Activated naive CD4-positive, alpha-beta T cell treated with anti-CD3 and anti-CD28 coated beads, Interleukin-2, amount 10 ng/mL, durations not matched to agents 7 days and 5 days (primary cell): ENCODE measurements at regions not wholly inside any gene's neighbourhood (a gene's known extent, or its start where the extent isn't known, plus 50 kb on each side); places are given as distances from the start of the nearest gene placed in this dataset.

Experiments
- CTCF ChIA-PET: fragments of 350-600 bp; sonication (Branson Sonifier 250); formaldehyde crosslinking; loops from one replicate; lab custom pipeline; 2021; ENCODE audit warnings: antibody characterized with exemption; lab: Charles Lee
- DNase-seq: peaks from one replicate; pipeline ENCODE4 v3.0.0-alpha.2; 2020
- H3K27ac Mint-ChIP-seq: one replicate; pipeline ENCODE4 v1.8.0; 2021; ENCODE audit warnings: mild to moderate bottlenecking, moderate library complexity, mixed read lengths
- H3K27me3 Mint-ChIP-seq: one replicate; pipeline ENCODE4 v1.8.0; 2021; ENCODE audit warnings: mild to moderate bottlenecking, mixed read lengths
- H3K36me3 Mint-ChIP-seq: one replicate; pipeline ENCODE4 v1.8.0; 2021; ENCODE audit warnings: mixed read lengths
- H3K4me1 Mint-ChIP-seq: one replicate; pipeline ENCODE4 v1.8.0; 2021; ENCODE audit warnings: mixed read lengths
- H3K4me3 Mint-ChIP-seq: one replicate; pipeline ENCODE4 v1.8.0; 2021; ENCODE audit warnings: mild to moderate bottlenecking, moderate library complexity, mixed read lengths
- H3K9me3 Mint-ChIP-seq: one replicate; pipeline ENCODE4 v1.8.0; 2021; ENCODE audit warnings: mixed read lengths

DNA sequence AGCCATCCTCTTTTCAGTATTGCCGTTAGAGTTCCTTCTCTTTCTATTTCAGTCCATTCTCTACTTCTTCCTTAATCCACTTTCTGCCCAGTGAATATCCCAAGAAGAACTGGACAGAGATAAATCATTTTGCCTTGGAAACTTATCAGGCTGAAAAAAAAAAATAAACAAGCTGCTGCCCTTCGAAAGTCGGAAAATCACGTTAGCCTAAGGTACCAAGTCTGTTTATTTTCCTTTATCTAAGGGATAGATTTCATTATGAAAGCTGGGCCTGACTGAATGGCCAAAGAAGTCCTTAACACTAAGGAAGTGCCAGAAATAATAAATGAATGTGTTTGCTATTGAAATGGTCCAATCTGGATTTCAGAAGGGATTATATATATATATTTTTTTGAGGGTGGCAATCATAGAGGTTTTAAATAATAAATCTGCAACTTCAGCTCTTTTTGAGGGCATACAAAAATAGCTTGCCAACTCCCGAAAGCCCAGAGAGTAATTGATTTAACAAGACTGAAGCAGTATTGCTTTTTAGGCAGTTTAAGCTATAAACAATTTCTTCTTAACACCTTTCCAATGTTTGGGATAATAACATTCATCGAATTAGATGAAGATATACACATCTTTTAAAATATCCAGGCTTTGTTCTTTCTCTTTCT is 127.0 kb upstream of the STMND1 start:
- Mint-ChIP-seq H3K27me3 (peaks cover 34% of the 10 kb centered on the region), H3K4me1 (no peaks in the 10 kb centered on the region), H3K36me3 (no peaks in the 10 kb centered on the region), H3K4me3 (no peak overlapping the region), H3K9me3 (no peaks in the 10 kb centered on the region), H3K27ac (no peak overlapping the region)
- CTCF ChIA-PET, result interaction anchor here (1.4 kb wide), 1 partner anchor 9 kb away, joined by 5 read pairs; no protein-coding TSS in a partner anchor
- no peak for DNase-seq

- H3K4me3 Mint-ChIP-seq, result no peak overlapping the region
- H3K27me3 Mint-ChIP-seq, result peaks cover 36% of the 10 kb centered on the region
- H3K9me3 Mint-ChIP-seq, result no peaks in the 10 kb centered on the region
- CTCF ChIA-PET, result interaction anchor here (1.4 kb wide), 1 partner anchor 9 kb away, joined by 5 read pairs; no protein-coding TSS in a partner anchor
- no peak for DNase-seq
- no peaks in the 10 kb centered on the region for H3K36me3 Mint-ChIP-seq
- H3K27ac Mint-ChIP-seq, result no peak overlapping the region
- H3K4me1 Mint-ChIP-seq, result no peaks in the 10 kb centered on the region
Observed at GRCh38 chr6:16974387-16974673, 127.5 kb upstream of the STMND1 start.

DNA sequence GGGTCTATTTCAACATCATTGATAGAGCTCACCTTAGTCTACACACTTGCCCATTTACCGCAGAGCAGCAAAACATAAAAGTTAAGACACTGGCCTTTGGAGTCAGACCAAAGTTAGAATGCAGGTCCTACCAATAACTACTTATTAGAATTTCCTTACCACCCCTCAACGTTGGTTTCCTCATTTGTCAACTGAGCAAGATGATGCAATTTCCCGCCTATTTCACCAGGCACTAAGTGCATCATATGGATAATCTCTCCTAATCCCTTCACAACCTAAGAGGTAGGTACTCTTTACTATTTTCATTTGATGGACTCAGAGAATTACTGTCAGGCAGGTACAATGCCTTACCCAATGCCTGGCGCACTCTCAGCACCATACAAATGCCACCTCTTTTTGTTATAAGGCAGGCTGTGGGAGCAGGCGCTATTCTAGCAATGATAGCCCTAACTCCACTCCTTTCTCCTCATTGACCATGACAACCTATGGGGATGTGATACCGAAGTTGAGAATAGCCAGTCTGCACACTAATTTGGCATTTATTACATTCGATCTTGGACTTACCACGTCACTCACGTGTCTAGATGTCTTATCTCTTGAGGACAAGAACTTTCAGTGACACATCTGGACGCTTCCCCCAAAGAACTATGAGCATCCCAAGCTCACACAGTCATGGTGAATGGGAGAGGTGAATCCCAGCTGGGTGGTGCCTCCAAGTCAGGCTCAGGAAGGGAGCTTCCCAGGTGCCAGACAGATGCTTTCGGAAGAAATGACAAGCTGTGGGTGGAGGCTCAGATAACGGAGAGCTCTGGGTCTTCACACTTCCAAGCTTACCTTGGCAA is 128.1 kb upstream of the STMND1 start:
- CTCF ChIA-PET, result interaction anchor here (1.2 to 1.4 kb wide), 2 partner anchors 8 to 11 kb away, joined by 5 read pairs; no protein-coding TSS in a partner anchor
- Mint-ChIP-seq H3K9me3 (no peaks in the 10 kb centered on the region), H3K27me3 (peaks cover 34% of the 10 kb centered on the region), H3K27ac (no peak overlapping the region), H3K4me1 (no peaks in the 10 kb centered on the region), H3K4me3 (no peak overlapping the region), H3K36me3 (no peaks in the 10 kb centered on the region)
- DNase-seq, result no peak

DNA sequence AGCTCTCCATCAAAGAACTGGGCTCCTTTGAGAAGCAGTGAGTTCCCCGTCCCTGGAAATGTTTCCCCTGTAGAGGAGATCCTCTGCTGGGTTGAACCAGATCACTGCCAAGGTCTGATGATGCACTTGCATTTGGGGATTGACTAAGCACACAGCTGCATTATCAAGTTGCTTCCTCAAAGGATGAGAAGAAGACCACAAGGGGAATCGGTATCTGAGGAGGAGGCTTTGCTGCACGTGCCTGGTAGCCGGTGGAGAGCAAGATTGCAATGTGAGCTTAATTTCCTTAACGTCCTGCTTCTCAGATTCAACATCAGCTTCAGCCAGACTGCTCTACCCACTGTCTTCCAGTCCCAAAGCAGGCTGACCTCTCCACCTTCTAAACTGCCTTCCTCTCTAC is 128.8 kb upstream of the STMND1 start:
- DNase-seq, result no peak
- CTCF ChIA-PET, result interaction anchor here (1.2 to 1.5 kb wide), 2 partner anchors 10 to 210 kb away, joined by 4 to 5 read pairs; no protein-coding TSS in a partner anchor
- no peaks in the 10 kb centered on the region for H3K4me1 Mint-ChIP-seq
- peaks cover 33% of the 10 kb centered on the region for H3K27me3 Mint-ChIP-seq
- no peak overlapping the region for H3K27ac Mint-ChIP-seq
- no peaks in the 10 kb centered on the region for H3K9me3 Mint-ChIP-seq
- no peaks in the 10 kb centered on the region for H3K36me3 Mint-ChIP-seq
- H3K4me3 Mint-ChIP-seq, result no peak overlapping the region

- no peak overlapping the region for H3K4me3 Mint-ChIP-seq
- H3K4me1 Mint-ChIP-seq, result no peaks in the 10 kb centered on the region
- H3K27ac Mint-ChIP-seq, result no peak overlapping the region
- H3K36me3 Mint-ChIP-seq, result no peaks in the 10 kb centered on the region
- CTCF ChIA-PET, result interaction anchor here (1.2 to 1.5 kb wide), 2 partner anchors 9 to 209 kb away, joined by 4 to 5 read pairs; no protein-coding TSS in a partner anchor
- no peak for DNase-seq
- H3K9me3 Mint-ChIP-seq, result no peaks in the 10 kb centered on the region
- H3K27me3 Mint-ChIP-seq, result peaks cover 31% of the 10 kb centered on the region
Observed at GRCh38 chr6:16972535-16972934, 129.3 kb upstream of the STMND1 start.

DNA sequence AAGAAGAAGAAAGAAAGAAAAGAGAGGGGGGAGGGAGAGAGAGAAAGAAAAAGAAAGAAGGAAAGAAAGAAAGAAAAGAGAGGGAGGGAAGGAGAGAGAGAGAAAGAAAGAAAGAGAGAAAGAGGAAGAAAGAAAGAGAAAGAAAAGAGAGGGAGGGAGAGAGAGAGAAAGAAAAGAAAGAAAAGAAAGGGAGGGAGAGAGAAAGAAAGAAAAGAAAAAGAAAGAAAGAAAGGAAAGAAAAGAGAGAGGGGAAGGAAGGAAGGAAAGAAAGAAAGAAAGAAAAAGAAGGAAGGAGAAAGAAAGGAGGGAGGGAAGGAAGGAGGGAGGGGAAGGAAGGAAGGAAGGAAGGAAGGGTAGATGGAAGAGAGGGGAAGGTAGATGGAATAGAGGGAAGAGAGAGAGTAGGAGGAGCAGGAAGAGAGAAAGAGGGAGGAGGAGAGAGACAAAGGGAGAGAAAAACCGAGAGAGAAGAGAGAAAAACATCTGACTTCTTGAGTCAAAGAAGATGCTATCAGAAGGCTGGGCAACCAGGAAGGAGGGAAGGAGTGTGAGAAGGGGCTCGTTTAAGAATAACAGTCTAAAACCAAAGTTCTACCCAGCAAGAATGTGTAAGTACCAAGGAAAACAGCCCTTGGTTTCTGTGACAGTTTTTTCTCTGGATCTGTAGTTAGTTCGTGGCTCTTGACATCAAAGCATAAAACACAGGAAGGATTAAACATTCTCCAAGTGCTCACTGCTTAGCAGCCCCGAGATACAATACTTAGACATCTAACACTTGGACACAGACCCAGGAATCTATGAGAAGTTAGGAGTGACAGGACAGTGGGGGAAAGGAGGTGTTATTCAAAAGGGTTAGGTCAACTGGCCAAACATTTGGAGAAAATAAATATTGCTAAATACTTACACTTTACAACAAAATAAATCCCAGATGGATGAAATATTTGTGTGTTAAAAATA is 131.9 kb upstream of the STMND1 start:
- Mint-ChIP-seq H3K27me3 (peaks cover 33% of the 10 kb centered on the region), H3K36me3 (no peaks in the 10 kb centered on the region), H3K4me3 (no peak overlapping the region), H3K27ac (no peak overlapping the region), H3K9me3 (no peaks in the 10 kb centered on the region), H3K4me1 (peaks cover under 1% of the 10 kb centered on the region)
- CTCF ChIA-PET, result no interaction called here
- no peak for DNase-seq

GRCh38 chr6:16968101-16968500 is 133.7 kb upstream of the STMND1 start:
- CTCF ChIA-PET, result interaction anchor here (1.3 to 1.5 kb wide), 2 partner anchors 16 to 205 kb away, joined by 4 read pairs; no protein-coding TSS in a partner anchor

GRCh38 chr6:16967470-16967817 is 134.4 kb upstream of the STMND1 start:
- Mint-ChIP-seq H3K27ac (no peak overlapping the region), H3K9me3 (no peaks in the 10 kb centered on the region), H3K27me3 (peaks cover 27% of the 10 kb centered on the region), H3K4me1 (peaks cover 3% of the 10 kb centered on the region), H3K36me3 (no peaks in the 10 kb centered on the region), H3K4me3 (no peak overlapping the region)
- no peak for DNase-seq
- CTCF ChIA-PET, result interaction anchor here (0.9 to 1.5 kb wide), 3 partner anchors 16 to 204 kb away, joined by 3 to 4 read pairs (median 4); no protein-coding TSS in a partner anchor

More at GRCh38 chr6:16968101-16968500, 133.7 kb upstream of the STMND1 start:
- Mint-ChIP-seq H3K4me1 (peaks cover 3% of the 10 kb centered on the region), H3K36me3 (no peaks in the 10 kb centered on the region), H3K4me3 (no peak overlapping the region), H3K27ac (no peak overlapping the region), H3K27me3 (peaks cover 30% of the 10 kb centered on the region), H3K9me3 (no peaks in the 10 kb centered on the region)
- DNase-seq, result no peak

- H3K9me3 Mint-ChIP-seq, result no peaks in the 10 kb centered on the region
- no peak overlapping the region for H3K4me3 Mint-ChIP-seq
- H3K4me1 Mint-ChIP-seq, result peaks cover 3% of the 10 kb centered on the region
- CTCF ChIA-PET, result interaction anchor here (0.7 to 2.8 kb wide), 7 partner anchors 15 to 204 kb away, joined by 3 to 31 read pairs (median 3); no protein-coding TSS in a partner anchor
- H3K27me3 Mint-ChIP-seq, result peaks cover 27% of the 10 kb centered on the region
- H3K36me3 Mint-ChIP-seq, result no peaks in the 10 kb centered on the region
- no peak for DNase-seq
- H3K27ac Mint-ChIP-seq, result no peak overlapping the region
Observed at GRCh38 chr6:16966791-16967469, 134.9 kb upstream of the STMND1 start.

GRCh38 chr6:16965689-16966088 is 136.2 kb upstream of the STMND1 start:
- no peaks in the 10 kb centered on the region for H3K36me3 Mint-ChIP-seq
- H3K4me3 Mint-ChIP-seq, result no peak overlapping the region
- no peaks in the 10 kb centered on the region for H3K9me3 Mint-ChIP-seq
- DNase-seq, result no peak
- peaks cover 3% of the 10 kb centered on the region for H3K4me1 Mint-ChIP-seq
- H3K27ac Mint-ChIP-seq, result no peak overlapping the region
- CTCF ChIA-PET, result interaction anchor here (0.6 to 2.8 kb wide), 15 partner anchors 9 to 679 kb away, joined by 3 to 31 read pairs (median 5); no protein-coding TSS in a partner anchor
- H3K27me3 Mint-ChIP-seq, result peaks cover 27% of the 10 kb centered on the region

GRCh38 chr6:16964553-16965499 is 137.0 kb upstream of the STMND1 start:
- no peak overlapping the region for H3K4me3 Mint-ChIP-seq
- no peaks in the 10 kb centered on the region for H3K36me3 Mint-ChIP-seq
- peaks cover 3% of the 10 kb centered on the region for H3K4me1 Mint-ChIP-seq
- no peak overlapping the region for H3K27ac Mint-ChIP-seq
- H3K9me3 Mint-ChIP-seq, result no peaks in the 10 kb centered on the region
- CTCF ChIA-PET, result interaction anchor here (0.6 to 2.8 kb wide), 16 partner anchors 10 to 678 kb away, joined by 3 to 31 read pairs (median 4); no protein-coding TSS in a partner anchor
- peak; percentile 71 for DNase-seq
- H3K27me3 Mint-ChIP-seq, result peaks cover 21% of the 10 kb centered on the region

GRCh38 chr6:16961577-16961976 is 140.3 kb upstream of the STMND1 start:
- CTCF ChIA-PET, result interaction anchor here (1.1 to 3.0 kb wide), 3 partner anchors 11 to 198 kb away, joined by 3 to 13 read pairs (median 5); no protein-coding TSS in a partner anchor
- no peak overlapping the region for H3K27ac Mint-ChIP-seq
- no peaks in the 10 kb centered on the region for H3K36me3 Mint-ChIP-seq
- H3K4me1 Mint-ChIP-seq, result peaks cover 3% of the 10 kb centered on the region
- DNase-seq, result no peak
- H3K9me3 Mint-ChIP-seq, result no peaks in the 10 kb centered on the region
- H3K4me3 Mint-ChIP-seq, result no peak overlapping the region
- peaks cover 22% of the 10 kb centered on the region for H3K27me3 Mint-ChIP-seq
